Glomerular visceral epithelial cell (primary cell): ENCODE measurements at regions not wholly inside any gene's neighbourhood (a gene's known extent, or its start where the extent isn't known, plus 50 kb on each side); places are given as distances from the start of the nearest gene placed in this dataset.
A peak's percentile ranks its signal among the peaks of the same experiment; 100 is the strongest.

Experiments used
- DNase-seq: peaks from one replicate; pipeline ENCODE4 v3.0.0-alpha.2; 2016; ENCODE audit errors: extremely low spot score

DNA sequence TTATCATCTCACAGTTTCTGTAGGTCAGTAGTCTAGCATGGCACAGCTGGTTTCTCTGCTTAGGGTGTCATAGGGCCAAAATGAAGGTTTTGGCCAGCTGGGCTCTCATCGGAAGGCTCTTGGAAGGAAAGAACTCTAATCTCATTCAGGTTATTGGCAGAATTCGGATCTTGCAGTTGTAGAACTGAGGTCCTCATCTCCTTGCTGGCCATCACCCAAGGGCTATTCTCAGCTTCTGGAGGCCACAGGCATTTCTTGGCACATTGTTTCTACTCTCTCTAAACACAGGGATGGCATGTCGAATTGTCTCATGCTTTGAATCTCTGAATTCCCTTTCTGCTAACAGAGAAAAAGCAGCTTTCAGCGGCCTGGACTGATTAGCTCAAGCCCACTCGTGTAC is 258.0 kb upstream of the SMARCA2 start:
- DNase-seq = no peak

DNA sequence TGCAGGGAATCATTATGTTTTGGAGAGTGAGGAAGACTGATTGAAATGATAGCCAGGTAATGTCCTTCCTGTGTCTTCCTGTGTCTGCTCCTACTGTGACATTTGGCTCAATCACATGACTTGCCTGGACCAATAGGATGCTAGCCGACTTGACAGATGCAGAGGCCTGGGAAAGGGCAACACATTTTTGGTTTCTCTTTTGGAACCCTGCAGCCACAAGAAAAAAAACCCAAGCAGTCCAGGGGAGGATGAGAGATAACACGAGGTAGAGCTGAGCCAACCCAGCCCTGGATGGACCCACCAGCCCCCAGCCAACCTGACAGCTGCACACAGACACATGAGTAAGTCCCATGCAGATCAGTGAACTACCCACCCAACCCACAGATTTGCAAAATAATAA is 256.1 kb upstream of the SMARCA2 start:
- DNase-seq = no peak

DNA sequence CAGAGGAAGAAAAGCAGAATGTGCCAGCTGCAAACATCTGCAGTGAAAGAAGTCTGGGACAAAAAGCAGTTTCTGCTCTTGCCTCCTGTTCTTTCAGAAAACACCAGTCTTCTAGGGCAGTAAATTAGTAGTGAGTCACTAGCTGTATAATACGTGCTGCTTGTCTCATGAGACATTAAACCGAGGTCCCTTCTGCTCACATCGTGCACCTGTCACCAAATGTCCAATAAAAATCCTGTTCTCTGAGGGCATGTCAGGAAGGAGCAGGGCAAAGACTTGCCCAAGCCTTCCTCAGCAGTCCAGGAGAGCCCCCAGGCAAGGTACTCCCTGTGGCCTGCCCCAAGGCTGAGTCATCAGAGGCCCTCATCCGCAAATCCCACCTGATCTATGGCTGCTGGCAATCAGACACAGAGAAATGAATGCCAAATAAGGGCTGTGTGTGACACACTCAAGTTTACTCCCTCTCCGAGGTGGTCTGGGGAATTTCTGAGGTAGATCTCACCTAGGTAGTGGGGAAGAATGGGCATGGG is 255.3 kb upstream of the SMARCA2 start:
- DNase-seq = no peak

DNA sequence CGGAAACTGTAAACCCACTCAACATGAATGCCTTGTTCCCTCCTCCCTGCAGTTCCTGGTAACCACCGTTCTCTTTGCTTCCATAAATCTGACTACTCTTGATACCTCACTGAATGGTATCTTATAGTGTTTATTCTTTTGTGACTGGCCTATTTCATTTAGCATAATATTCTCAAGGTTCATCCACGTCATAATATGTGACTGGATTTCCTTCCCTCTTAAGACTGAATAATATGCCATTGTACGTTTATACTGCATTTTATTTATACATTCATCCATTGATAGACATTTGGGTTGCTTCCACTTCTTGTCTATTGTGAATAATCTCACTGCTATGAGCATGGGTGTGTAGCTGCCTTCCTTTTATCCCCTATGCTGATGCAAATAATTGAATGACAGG is 253.3 kb upstream of the SMARCA2 start:
- DNase-seq = no peak

DNA sequence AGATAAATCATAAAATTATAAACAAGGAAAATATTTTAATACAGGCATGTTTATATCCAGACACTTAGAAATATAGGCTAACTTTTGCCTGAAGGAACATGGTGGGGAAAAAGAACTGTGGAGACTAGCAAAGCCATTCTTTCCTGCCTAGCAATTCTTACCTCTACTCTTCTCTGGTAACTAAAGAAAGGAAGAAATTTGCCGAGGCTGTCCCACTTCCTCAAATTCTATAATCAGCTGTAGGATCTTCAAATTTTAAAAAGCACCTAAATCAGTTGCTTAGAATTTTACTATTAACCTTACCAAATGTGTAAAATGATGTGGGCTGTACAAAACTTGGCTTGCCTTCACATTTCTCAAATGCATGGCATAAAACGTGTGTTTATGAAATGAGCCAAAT is 249.1 kb upstream of the SMARCA2 start:
- DNase-seq = no peak

DNA sequence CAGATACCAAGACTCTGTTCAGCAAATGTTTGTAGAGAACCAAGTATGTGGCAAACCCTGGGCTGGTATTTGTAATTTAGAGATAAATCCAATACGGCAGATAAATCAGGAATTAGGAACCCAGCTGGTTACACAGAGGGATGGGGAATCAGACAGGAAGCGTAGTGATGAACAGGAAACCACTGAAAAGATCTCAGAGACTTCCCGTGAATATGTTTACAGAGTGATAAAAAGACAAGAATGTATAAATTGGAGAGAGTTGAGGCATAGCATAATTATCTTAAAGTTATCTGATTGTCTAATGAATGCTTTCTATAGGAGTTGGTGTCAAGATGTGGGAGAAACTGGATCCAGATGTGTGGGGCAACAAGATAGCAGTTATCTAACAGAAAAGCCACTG is 246.6 kb upstream of the SMARCA2 start:
- DNase-seq = no peak

DNA sequence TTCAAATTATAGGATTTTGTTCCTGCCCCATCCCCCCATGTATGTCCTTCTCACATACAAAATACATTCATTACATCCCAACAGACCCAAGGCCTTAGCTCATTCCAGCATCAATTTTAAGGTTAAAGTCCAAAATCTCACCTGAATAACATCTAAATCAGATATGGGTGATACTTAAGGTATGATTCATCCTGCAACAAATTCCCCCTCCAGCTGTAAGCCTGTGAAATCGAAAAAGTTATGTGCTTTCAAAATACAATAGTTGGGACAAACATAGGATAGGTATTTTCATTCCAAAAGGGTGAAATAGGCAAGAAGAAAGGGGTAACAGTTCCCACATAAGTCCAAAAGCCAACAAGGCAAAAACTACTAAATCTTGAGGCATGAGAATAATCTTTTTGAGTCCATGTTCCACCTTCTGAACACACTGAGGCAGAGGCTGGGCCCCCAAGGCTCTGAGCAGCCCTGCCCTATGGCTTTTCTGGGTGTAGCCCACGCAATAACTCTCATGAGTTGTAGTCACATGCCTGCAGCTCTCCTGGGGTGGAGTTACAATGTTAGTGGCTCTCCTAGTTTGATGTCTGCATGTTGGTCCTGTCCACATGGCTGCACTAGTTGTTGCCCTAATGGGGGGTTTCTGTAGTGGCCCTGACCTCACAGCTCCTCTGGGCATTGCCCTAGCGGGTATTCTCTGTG is 243.9 kb upstream of the SMARCA2 start:
- DNase-seq = no peak

DNA sequence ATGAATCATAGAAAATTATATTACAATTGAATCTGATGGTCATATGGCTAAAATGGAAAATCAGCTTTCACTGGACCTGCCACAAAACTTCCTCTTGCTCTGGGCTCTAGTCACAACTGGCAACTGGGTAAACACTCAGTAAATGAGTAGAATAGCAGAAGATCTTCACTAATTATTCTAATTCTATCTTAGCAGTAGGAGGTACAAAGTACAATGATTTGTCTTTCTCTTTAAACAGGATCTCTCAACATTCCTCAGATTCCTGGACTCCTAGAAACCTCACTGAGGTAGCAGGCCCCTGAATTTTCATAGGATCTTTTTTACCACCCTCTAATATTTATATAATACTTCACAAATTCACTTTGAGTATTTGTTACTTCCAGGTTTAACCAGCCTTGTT is 239.9 kb upstream of the SMARCA2 start:
- DNase-seq = no peak

DNA sequence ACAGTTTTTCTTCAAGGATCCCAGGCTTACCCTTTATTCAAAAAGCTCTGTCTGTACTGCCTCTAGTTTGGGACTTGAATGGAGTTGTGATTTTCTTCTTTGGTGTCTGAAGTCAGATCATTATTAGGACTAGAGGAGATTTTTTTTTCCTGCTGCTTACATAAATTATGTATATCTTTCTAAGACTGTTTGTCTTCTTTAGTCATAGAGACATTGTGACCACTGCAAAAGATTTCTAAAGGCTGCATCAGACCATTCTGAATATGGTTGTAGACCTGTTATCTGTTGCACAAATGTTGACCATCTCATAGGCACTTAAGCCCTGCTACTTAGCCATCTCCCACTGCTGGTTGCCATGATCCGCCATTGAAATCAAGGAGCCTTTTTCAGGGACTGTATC is 238.5 kb upstream of the SMARCA2 start:
- no peak for DNase-seq

DNA sequence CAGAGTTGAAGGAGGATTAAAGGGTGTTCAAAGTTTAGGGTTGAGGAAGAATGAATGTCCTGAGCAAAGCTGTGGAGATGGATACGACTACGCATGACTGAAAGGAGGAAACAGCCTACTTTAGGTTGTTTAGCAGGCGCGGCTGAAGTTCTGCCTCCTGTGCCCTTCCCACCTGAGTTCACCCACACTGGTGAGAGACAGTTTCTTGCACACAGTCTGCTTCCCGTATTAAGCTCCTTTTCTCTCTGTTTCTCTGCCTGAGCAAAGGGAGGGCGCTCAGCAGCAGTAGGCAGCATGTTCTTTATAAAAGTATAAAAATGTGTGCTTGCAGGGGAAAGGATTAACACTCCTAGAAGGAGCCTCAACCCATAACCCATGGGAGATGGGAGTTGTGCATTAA is 224.0 kb upstream of the SMARCA2 start:
- no peak for DNase-seq

DNA sequence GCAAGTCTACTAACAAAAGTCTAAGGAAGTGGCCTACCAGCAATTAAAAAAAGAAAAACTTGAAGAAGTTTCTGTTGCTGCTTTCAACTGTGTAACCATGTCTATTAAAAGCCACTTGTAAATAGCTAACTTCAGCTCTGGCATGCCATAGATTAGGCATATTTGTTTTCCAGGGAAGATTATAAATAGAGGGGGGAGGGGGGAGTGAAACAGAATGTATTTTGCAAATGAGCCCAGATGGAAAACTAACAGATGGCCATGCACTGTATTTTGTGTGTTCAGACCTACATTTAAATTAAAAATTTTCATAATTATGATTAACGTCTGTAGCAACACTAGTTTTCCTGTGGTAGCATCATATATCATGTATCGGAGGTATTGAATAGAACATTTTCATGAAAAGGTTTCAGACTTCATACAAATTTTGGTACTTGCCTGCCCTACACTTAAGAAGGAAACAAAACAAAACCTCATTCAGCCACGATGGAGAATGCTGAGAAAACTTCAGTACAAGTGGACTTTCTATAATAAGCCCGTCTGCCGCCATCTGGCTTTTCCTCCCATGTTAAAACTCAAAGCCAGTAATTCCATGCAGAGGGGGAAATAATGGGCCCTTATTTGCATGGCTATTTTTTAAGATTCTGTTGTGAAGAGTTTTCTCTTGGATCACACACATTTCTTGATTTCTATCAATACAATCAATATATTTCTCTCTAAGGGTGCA is 220.4 kb upstream of the SMARCA2 start:
- no peak for DNase-seq

DNA sequence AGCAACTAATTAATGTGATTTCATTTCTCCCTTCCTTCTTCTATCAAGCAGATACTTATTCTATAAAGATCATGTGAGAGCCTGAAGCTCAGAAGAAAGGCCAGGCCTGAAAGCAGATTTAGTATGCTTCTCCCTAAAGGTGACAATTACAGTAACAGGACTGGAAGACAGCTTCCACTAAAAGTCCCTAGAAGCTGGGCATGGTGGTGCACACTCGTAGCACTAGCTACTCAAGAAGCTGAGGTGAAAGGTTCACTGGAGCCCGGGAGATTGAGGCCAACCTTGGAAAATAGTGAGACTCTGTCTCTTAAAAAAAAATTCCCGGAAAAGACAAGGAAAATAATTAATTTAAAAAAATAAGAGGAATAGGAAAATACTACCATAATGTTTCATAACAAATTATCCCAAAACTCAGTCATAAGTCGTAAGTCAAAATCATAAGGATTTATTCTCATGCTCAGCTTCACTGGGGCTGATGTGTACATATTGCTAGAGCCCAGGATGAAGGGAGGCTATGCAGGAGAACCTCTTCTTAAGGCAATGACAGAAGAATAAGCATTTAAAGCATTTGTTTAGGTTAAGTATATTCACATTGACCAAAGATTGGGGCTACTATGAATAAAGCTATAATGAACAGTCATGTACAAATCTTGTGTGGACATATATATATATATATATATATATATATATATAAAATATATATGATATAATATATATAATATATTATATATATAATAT is 210.8 kb upstream of the SMARCA2 start:
- DNase-seq = no peak

DNA sequence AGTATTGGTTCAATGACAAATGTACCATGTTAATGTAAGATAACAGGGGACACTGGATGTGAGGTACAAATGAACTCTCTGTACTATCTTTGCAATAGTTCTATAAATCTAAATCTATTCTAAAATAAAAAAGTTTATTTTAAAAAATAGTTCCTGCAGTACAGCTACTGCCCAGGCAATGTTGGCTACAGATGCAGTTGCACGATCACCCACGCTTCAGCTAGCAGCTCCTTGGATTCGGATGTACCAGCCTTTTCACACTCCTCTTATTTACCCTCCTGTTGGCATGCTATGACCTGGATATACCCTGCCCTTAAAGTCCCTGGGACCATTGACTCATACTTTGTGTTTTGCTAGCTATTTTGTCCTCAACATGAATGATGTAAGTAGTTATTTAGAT is 185.4 kb upstream of the SMARCA2 start:
- DNase-seq = no peak

DNA sequence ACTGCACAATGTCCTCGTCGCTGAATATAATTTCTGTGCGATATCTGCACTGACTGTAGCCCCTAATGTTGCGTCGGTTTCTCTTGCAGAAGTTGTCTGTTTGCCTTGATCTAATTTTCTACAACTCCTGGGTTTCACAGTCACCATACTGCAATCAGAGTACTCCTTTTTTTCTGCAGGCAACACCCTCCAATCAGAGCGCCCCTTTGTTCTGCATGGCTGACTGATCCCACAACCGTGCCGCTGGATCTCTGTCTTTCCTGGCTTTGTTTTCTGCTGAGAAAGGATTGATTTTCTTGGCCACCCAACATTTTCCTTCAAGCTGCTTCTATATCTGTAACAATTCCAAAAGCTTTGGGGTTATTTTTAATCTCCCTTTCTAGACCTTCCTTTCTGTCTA is 182.2 kb upstream of the SMARCA2 start:
- DNase-seq = no peak

DNA sequence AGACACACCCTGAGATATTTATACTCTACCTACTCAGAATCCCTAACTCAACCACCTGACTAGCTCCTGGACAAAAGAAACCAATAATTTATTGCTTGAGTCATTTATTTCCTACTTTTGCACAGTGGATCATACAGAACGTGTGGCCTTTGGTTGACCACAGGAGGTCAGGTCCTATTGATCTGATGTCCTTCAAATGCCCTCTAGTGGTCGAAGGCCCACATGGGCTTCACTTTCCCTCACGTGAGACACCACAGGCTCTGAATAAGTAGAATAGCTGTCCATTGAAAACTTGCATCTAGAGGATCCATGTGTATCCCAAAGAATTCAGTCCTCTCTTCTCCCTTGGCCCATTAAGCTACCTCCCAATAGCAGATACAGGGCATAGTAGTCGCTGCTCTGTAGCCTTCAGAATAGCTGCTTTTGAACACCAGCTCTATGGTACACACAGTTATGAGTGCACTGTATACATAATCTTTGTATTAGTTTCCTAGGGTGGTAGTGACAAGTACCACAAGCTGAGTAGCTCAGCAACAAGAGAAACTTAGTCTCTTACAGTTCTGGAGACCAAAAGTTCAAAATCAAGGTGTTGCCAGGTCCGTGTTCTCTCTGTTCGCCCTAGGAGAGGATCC is 177.6 kb upstream of the SMARCA2 start:
- DNase-seq = peak; percentile 3

DNA sequence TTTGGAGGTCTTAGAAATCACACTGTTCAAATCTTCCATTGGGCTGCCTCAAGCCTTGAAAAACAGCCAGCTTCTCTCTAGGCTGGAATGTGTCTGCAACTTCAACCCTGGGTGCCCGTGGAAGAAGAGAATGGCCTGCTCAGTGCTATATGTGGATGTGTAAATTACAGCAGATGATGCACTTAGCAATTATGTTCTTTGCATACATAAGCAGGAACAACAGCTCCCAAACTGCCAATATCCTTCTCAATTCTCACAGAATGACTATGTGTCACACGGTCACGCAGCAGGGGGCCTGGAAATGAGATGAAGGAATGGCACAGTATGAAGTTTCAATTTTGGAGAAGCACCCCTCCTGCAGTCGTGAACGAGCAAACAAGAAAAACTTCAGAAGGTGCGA is 175.2 kb upstream of the SMARCA2 start:
- no peak for DNase-seq

DNA sequence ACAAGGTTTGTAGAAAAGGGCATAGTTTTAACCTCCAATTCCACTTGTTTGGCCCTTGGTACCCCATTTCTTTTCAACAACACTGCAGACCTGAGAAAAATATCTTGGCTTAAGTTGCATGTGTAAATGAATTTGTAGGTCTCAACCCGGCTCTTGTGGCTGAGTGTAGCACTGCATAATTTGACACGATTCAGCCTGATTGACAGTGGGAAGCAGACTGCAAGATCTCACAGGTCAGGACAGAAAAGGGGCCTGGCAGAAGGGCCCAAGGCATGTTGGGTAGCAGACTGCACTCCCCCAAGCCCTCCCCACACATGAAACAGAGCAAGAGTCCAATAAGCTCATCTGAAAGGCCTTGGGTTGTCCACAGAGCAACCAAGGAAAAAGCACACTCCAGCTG is 169.7 kb upstream of the SMARCA2 start:
- DNase-seq = no peak

DNA sequence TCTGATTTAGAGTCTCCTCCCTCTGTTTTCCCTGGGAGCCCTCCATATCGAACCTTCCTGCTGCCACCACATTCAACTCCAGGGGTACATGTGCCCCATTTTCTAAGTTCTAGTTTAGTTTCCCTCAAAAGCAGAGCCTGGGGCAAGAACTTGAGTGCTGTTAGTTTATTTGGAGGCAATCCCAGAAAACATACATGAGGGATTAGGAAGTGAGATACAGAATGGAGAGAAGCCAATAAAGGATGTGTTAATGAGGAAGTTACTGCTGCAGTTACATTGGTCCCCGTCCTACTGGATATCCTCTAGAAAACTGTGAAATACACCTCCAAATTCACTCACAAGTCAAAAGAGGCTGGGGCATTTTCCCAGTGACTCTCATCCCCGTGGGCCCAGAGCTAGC is 159.4 kb upstream of the SMARCA2 start:
- DNase-seq = no peak

DNA sequence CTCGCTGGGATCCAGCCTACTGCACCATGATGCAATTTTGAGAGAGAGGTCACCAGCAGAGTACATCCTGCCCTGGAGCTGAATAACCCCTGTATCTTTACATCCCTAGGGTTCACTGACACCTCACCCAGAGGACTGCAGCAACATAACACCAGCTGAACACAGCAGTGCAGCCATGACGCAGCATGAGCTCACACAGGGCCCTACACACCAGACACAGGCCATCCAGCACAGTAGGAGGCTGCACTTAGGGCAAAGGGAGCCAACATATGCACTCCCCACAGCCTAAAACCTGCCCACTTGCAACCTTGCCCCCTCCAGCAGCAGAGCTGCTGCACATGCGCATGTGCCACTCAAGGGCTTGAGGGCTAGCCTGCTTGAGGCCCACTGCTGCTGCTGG is 157.3 kb upstream of the SMARCA2 start:
- DNase-seq = no peak

DNA sequence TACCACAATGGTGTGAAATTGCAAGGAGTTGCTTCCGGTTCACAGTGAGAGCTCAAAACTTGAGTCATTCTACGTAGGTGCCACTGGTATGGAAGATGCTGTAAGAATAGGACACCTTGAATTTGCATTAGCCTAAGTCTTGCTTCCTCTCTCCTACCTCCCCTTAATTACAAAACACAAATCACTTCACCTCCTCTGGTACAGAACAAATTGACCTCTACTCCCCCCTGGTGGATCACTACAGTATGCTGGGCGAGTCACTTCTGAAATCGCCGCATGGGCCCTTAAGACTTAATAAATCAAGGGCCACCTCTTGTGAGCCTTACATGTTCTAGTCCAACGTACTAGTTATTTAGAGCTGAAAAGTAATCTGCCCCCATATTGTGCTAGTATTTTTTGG is 145.3 kb upstream of the SMARCA2 start:
- peak; percentile 5 for DNase-seq

DNA sequence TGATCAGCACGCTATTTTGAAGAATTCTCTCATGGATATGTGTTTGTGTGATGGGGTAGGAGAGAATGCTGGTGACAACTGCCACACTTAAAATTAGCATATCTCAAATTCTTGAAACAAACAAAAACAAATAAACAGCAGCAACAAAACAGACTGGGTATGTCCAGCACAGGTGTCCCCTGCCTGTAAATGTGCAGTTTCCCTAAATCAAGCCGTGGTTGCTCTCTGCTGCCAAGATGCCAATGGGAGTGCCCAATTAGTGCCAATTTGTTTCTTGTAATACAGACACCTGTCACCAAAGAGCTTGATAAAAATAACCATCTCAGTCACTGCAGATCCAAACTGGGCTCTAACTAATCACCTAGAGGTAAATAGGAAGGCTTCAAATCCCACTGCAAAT is 144.2 kb upstream of the SMARCA2 start:
- no peak for DNase-seq
